ENCODE measurements at regions not wholly inside any gene's neighbourhood (a gene's known extent, or its start where the extent isn't known, plus 50 kb on each side); places are given as distances from the start of the nearest gene placed in this dataset.

GRCh38 chr2:38152913-38153312 lies 77.0 kb upstream of the CYP1B1 start:
- ChIA-PET POLR2A (no interaction called here), CTCF (no interaction called here)
- TF ChIP-seq CTCF (IDR thresholded peaks at IDR 0.05; ENCODE audit: insufficient read depth, low read depth, low read length): no peak
- Histone ChIP-seq H3K27me3 (ENCODE audit: control insufficient read depth, insufficient read depth, low read length) (peaks cover 4% of the 10 kb centered on the region; the same call in 1 of the 2 replicates), H3K36me3 (ENCODE audit: control insufficient read depth, insufficient read depth, low read length) (no peaks in the 10 kb centered on the region), H3K4me3 (ENCODE audit: low read depth, low read length) (no peak overlapping the region)
- DNase-seq (ENCODE audit: low read depth): no peak

- CTCF ChIA-PET: no interaction called here
- Histone ChIP-seq H3K27me3 (ENCODE audit: control insufficient read depth, insufficient read depth, low read length) (no peaks in the 10 kb centered on the region), H3K4me3 (ENCODE audit: low read depth, low read length) (no peak overlapping the region), H3K36me3 (ENCODE audit: control insufficient read depth, insufficient read depth, low read length) (no peaks in the 10 kb centered on the region)
- no peak for DNase-seq (ENCODE audit: low read depth)
- POLR2A ChIA-PET: no interaction called here
- no peak for TF ChIP-seq CTCF (IDR thresholded peaks at IDR 0.05; ENCODE audit: insufficient read depth, low read depth, low read length)
Measured at GRCh38 chr2:38152035-38152434, 76.1 kb upstream of the CYP1B1 start.

- no peak for TF ChIP-seq CTCF (IDR thresholded peaks at IDR 0.05; ENCODE audit: insufficient read depth, low read depth, low read length)
- DNase-seq (ENCODE audit: low read depth): no peak
- no peak overlapping the region for H3K4me3 ChIP-seq (ENCODE audit: low read depth, low read length)
- ChIA-PET CTCF (no interaction called here), POLR2A (no interaction called here)
- no peaks in the 10 kb centered on the region for H3K36me3 ChIP-seq (ENCODE audit: control insufficient read depth, insufficient read depth, low read length)
- no peaks in the 10 kb centered on the region for H3K27me3 ChIP-seq (ENCODE audit: control insufficient read depth, insufficient read depth, low read length)
Measured at GRCh38 chr2:38149531-38149930, 73.6 kb upstream of the CYP1B1 start.

- no peaks in the 10 kb centered on the region for H3K36me3 ChIP-seq (ENCODE audit: control insufficient read depth, insufficient read depth, low read length)
- ChIA-PET POLR2A (no interaction called here), CTCF (interaction anchor here (0.9 to 1.0 kb wide), 2 partner anchors 12 to 33 kb away, joined by 3 read pairs; no protein-coding TSS in a partner anchor)
- no peak for TF ChIP-seq CTCF (IDR thresholded peaks at IDR 0.05; ENCODE audit: insufficient read depth, low read depth, low read length)
- no peak overlapping the region for H3K4me3 ChIP-seq (ENCODE audit: low read depth, low read length)
- H3K27me3 ChIP-seq (ENCODE audit: control insufficient read depth, insufficient read depth, low read length): no peaks in the 10 kb centered on the region
- no peak for DNase-seq (ENCODE audit: low read depth)
Measured at GRCh38 chr2:38148501-38148900, 72.5 kb upstream of the CYP1B1 start.

GRCh38 chr2:38147333-38148121 lies 71.6 kb upstream of the CYP1B1 start:
- POLR2A ChIA-PET: interaction anchor here (1.0 kb wide), 1 partner anchor 362 kb away, joined by 3 read pairs; no protein-coding TSS in a partner anchor

More at GRCh38 chr2:38147333-38148121, 71.6 kb upstream of the CYP1B1 start:
- TF ChIP-seq CTCF (IDR thresholded peaks at IDR 0.05; ENCODE audit: insufficient read depth, low read depth, low read length): no peak
- Histone ChIP-seq H3K27me3 (ENCODE audit: control insufficient read depth, insufficient read depth, low read length) (no peaks in the 10 kb centered on the region), H3K4me3 (ENCODE audit: low read depth, low read length) (no peak overlapping the region), H3K36me3 (ENCODE audit: control insufficient read depth, insufficient read depth, low read length) (no peaks in the 10 kb centered on the region)
- CTCF ChIA-PET: interaction anchor here (0.9 to 1.2 kb wide), 3 partner anchors 13 to 32 kb away, joined by 3 read pairs; no protein-coding TSS in a partner anchor
- DNase-seq (ENCODE audit: low read depth): no peak

Data from BJ (cell line).